OCI-LY1 (cell line): ENCODE measurements at regions not wholly inside any gene's neighbourhood (a gene's known extent, or its start where the extent isn't known, plus 50 kb on each side); places are given as distances from the start of the nearest gene placed in this dataset.

Experiments used
- H2AFZ ChIP-seq: fragments of 200-600 bp; sonication (generic), shearing (Covaris generic); 2 replicates; pipeline ENCODE4 v1.6.0; 2014; ENCODE audit warnings: antibody characterized with exemption, mild to moderate bottlenecking, low read length
- H3F3A ChIP-seq: fragments of 200-600 bp; sonication (generic), shearing (Covaris generic); 2 replicates; pipeline ENCODE4 v1.6.0; 2014; ENCODE audit warnings: mild to moderate bottlenecking, antibody characterized with exemption, low read length, moderate library complexity; ENCODE audit not compliant: insufficient read depth
- H3K27ac ChIP-seq: fragments of 200-600 bp; sonication (generic); 2 replicates; pipeline ENCODE4 v1.5.1; 2014; ENCODE audit warnings: low read length, mixed run types, mild to moderate bottlenecking, low read depth; ENCODE audit not compliant: poor library complexity, severe bottlenecking
- H3K27me3 ChIP-seq: fragments of 200-600 bp; sonication (generic); 2 replicates; pipeline ENCODE4 v1.6.0; 2014; ENCODE audit warnings: antibody characterized with exemption, mild to moderate bottlenecking, low read length, moderate library complexity; ENCODE audit not compliant: insufficient read depth
- H3K36me3 ChIP-seq: fragments of 200-600 bp; sonication (generic); 2 replicates; pipeline ENCODE4 v1.6.1; 2014; ENCODE audit warnings: mild to moderate bottlenecking, antibody characterized with exemption, low read length, moderate library complexity, mixed read lengths; ENCODE audit not compliant: insufficient read depth
- H3K4me1 ChIP-seq: fragments of 200-600 bp; sonication (generic); 2 replicates; pipeline ENCODE4 v1.5.1; 2014; ENCODE audit warnings: mild to moderate bottlenecking, low read length, moderate library complexity; ENCODE audit not compliant: insufficient read depth, severe bottlenecking
- H3K4me2 ChIP-seq: fragments of 200-600 bp; sonication (generic), shearing (Covaris generic); 2 replicates; pipeline ENCODE4 v1.6.1; 2014; ENCODE audit warnings: low read length
- H3K4me3 ChIP-seq: fragments of 200-600 bp; sonication (generic); 2 replicates; pipeline ENCODE4 v1.5.1; 2014; ENCODE audit warnings: low read length, low read depth, mild to moderate bottlenecking, mixed read lengths; ENCODE audit not compliant: poor library complexity, severe bottlenecking
- H3K79me2 ChIP-seq: fragments of 200-600 bp; shearing (Covaris generic); 2 replicates; pipeline ENCODE4 v1.6.1; 2016; ENCODE audit warnings: mixed run types, low read length, mixed read lengths; ENCODE audit not compliant: insufficient read depth
- H3K9ac ChIP-seq: fragments of 200-600 bp; sonication (generic), shearing (Covaris generic); 2 replicates; pipeline ENCODE4 v1.6.1; 2014; ENCODE audit warnings: mild to moderate bottlenecking, low read length, mixed read lengths
- H3K9me2 ChIP-seq: fragments of 200-600 bp; sonication (generic), shearing (Covaris generic); 2 replicates; pipeline ENCODE4 v1.6.1; 2014; ENCODE audit warnings: low read depth, mild to moderate bottlenecking, low read length, mixed read lengths
- H3K9me3 ChIP-seq: fragments of 200-600 bp; shearing (Covaris generic); 2 replicates; pipeline ENCODE4 v1.6.1; 2014; ENCODE audit warnings: low read length, mixed read lengths
- H4K20me1 ChIP-seq: fragments of 200-600 bp; sonication (generic), shearing (Covaris generic); 2 replicates; pipeline ENCODE4 v1.6.0; 2016; ENCODE audit warnings: mild to moderate bottlenecking, low read length; ENCODE audit not compliant: insufficient read depth
- CTCF ChIP-seq: fragments of 200-600 bp; sonication (generic), shearing (Covaris generic); IDR thresholded peaks from 2 replicates; pipeline ENCODE4 v1.5.1; 2017; ENCODE audit warnings: mild to moderate bottlenecking, antibody characterized with exemption, low read length, moderate library complexity, mixed read lengths
- EZH2 ChIP-seq: fragments of 200-600 bp; sonication (generic), shearing (Covaris generic); IDR thresholded peaks from 2 replicates; pipeline ENCODE4 v1.8.0; 2017; ENCODE audit warnings: borderline replicate concordance, mixed run types, mild to moderate bottlenecking, antibody characterized with exemption, low read length, moderate library complexity, mixed read lengths

- H3K27me3 ChIP-seq, result no peaks in the 10 kb centered on the region
- H3K27ac ChIP-seq, result no peak overlapping the region
- H3K79me2 ChIP-seq, result no peaks in the 10 kb centered on the region
- H2AFZ ChIP-seq, result no peak overlapping the region
- no peaks in the 10 kb centered on the region for H3K9me2 ChIP-seq
- no peaks in the 10 kb centered on the region for H3K4me1 ChIP-seq
- H3K4me2 ChIP-seq, result no peak overlapping the region
- no peaks in the 10 kb centered on the region for H3K36me3 ChIP-seq
- H3F3A ChIP-seq, result no peaks in the 10 kb centered on the region
- no peaks in the 10 kb centered on the region for H3K9me3 ChIP-seq
- H3K9ac ChIP-seq, result no peak overlapping the region
- no peaks in the 10 kb centered on the region for H4K20me1 ChIP-seq
- no peak for TF ChIP-seq EZH2
- no peak for TF ChIP-seq CTCF
- no peak overlapping the region for H3K4me3 ChIP-seq
These were observed 343.9 kb upstream of the DPYD start for GRCh38 chr1:98264727-98265126.

GRCh38 chr1:98260839-98261238 is 340.0 kb upstream of the DPYD start:
- no peak for TF ChIP-seq EZH2
- TF ChIP-seq CTCF, result no peak

GRCh38 chr1:98260412-98260811 is 339.6 kb upstream of the DPYD start:
- Histone ChIP-seq H3K36me3 (no peaks in the 10 kb centered on the region), H3K4me3 (no peak overlapping the region), H4K20me1 (no peaks in the 10 kb centered on the region), H3K27me3 (no peaks in the 10 kb centered on the region), H3F3A (no peaks in the 10 kb centered on the region), H3K79me2 (no peaks in the 10 kb centered on the region), H3K9me3 (no peaks in the 10 kb centered on the region), H3K9me2 (no peaks in the 10 kb centered on the region), H3K4me1 (no peaks in the 10 kb centered on the region), H3K4me2 (no peak overlapping the region), H3K9ac (no peak overlapping the region), H3K27ac (no peak overlapping the region), H2AFZ (no peak overlapping the region)
- TF ChIP-seq EZH2 (no peak), CTCF (no peak)

More at GRCh38 chr1:98260839-98261238, 340.0 kb upstream of the DPYD start:
- no peak overlapping the region for H3K4me2 ChIP-seq
- H4K20me1 ChIP-seq, result no peaks in the 10 kb centered on the region
- no peak overlapping the region for H3K27ac ChIP-seq
- H3K9me2 ChIP-seq, result no peaks in the 10 kb centered on the region
- no peaks in the 10 kb centered on the region for H3K27me3 ChIP-seq
- H3K9ac ChIP-seq, result no peak overlapping the region
- H3K36me3 ChIP-seq, result no peaks in the 10 kb centered on the region
- no peak overlapping the region for H3K4me3 ChIP-seq
- no peaks in the 10 kb centered on the region for H3K4me1 ChIP-seq
- H3K9me3 ChIP-seq, result no peaks in the 10 kb centered on the region
- H2AFZ ChIP-seq, result no peak overlapping the region
- no peaks in the 10 kb centered on the region for H3K79me2 ChIP-seq
- H3F3A ChIP-seq, result no peaks in the 10 kb centered on the region
